ENCODE measurements at regions not wholly inside any gene's neighbourhood (a gene's known extent, or its start where the extent isn't known, plus 50 kb on each side); places are given as distances from the start of the nearest gene placed in this dataset.

DNA sequence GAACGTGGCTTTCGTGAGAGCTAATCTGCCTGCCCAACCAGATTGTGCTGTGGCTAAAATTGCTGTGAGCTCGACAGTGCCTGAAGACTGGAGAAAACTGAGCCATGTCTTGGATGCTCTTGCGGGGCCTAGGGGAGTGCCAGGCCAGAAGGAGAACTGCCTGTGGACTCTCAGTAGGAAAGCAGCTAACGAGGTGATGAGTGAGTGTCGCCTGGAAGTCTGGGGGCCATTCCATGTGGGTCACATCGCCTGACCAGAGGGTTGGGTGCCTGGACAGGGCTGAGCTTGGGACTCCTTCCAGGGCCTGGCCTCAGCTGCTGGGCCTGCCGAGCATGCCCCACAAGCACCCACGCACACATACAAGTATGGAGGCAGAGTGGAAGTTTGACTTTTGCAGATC lies 166.5 kb downstream of the VEGFA start:
- TF ChIP-seq, protein P1, sequence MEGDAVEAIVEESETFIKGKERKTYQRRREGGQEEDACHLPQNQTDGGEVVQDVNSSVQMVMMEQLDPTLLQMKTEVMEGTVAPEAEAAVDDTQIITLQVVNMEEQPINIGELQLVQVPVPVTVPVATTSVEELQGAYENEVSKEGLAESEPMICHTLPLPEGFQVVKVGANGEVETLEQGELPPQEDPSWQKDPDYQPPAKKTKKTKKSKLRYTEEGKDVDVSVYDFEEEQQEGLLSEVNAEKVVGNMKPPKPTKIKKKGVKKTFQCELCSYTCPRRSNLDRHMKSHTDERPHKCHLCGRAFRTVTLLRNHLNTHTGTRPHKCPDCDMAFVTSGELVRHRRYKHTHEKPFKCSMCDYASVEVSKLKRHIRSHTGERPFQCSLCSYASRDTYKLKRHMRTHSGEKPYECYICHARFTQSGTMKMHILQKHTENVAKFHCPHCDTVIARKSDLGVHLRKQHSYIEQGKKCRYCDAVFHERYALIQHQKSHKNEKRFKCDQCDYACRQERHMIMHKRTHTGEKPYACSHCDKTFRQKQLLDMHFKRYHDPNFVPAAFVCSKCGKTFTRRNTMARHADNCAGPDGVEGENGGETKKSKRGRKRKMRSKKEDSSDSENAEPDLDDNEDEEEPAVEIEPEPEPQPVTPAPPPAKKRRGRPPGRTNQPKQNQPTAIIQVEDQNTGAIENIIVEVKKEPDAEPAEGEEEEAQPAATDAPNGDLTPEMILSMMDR (IDR thresholded peaks at IDR 0.05), result no peak

DNA sequence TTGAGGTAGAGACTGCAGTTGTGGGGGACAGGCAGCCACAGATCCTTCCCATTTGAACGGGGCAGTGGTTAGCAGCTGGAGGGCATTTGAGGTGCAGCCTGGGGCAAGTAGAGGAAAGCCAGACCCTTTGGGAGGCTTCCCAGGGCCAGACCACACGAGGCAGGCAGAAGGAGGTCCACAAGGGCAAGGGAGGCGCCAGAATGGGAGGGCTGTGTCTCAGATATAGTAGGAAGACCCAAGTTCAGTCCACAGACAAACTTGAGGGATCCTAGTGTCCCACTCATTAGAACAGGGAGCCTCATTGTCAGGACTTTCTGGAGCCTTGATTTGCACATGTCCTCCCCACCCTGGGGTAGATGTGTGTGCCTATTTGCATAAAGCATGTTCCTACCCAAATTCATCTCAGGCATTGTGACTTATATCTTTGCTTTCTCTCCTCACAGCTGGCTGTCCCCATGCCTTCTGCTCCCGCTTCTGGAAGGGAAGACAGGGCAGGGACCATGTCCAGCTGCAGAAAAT lies 166.0 kb downstream of the VEGFA start:
- TF ChIP-seq, protein P1 (IDR thresholded peaks at IDR 0.05), result no peak

DNA sequence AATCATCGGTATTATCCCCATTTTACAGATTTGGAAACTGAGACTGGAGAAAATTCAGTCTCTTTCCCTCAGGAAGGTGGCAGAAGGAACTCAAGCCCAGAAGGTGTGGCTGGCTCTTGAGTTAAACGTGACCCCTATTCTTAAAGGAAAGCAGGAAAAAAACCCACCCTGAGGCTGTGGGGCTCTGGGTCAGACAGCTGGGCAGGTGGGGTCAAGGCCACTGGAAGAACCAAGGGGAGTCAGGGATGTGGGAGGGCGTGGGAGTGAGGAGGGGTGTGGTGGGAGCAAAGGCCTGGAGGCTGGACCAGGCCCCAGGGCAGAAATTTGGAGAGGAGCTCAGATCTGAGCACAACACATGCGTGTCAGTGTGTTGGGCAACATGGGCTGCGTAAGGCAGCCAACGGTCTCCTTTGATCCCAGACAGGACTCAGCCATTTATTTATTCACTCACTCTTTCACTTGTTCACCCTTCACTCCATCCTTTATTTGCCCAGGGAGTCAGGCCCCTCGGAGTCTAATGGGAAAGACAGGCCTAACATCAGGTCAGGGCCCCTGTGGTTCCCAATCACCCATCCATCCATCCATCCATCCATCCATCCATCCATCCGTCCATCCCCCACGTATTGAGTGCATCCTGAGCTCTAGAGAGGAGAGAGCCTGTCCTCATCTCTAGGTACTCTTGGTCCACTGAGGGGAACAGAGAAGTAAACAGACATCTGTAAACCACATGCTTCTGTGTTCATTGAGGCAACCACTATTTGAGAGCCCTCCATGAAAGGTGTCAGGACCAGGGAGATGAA lies 165.0 kb downstream of the VEGFA start:
- TF ChIP-seq, protein P1 (IDR thresholded peaks at IDR 0.05), result no peak

DNA sequence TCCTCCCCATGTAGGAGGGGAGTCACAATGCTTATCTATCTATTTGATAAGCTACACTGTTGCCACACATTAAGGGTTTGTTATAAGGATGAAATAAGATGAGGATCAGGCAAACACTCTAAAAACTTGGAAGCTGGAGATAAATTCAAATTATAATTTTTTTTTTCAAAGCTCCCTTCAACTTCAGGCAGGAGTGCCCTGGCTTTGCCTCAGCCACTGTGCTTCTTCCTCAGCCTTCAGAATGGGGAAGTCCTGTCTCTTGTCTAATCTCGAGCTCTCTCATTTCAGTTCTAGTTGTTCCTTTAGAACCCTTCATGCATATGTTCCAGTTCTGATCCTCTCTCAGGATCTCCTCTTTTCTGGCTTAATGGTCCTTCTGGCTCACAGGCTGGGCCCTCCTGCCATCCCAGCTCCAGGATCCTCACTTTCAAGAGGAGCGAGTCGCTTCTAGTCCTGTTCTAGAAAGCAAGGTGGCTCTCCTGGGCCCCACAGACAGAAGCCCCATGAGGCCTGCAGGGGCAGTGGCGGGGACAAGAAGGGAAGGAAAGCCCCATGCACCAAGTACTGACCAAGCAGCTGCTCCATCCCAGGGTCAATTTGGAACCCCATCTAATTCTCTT lies 164.3 kb downstream of the VEGFA start:
- TF ChIP-seq, protein P1 (IDR thresholded peaks at IDR 0.05), result no peak

DNA sequence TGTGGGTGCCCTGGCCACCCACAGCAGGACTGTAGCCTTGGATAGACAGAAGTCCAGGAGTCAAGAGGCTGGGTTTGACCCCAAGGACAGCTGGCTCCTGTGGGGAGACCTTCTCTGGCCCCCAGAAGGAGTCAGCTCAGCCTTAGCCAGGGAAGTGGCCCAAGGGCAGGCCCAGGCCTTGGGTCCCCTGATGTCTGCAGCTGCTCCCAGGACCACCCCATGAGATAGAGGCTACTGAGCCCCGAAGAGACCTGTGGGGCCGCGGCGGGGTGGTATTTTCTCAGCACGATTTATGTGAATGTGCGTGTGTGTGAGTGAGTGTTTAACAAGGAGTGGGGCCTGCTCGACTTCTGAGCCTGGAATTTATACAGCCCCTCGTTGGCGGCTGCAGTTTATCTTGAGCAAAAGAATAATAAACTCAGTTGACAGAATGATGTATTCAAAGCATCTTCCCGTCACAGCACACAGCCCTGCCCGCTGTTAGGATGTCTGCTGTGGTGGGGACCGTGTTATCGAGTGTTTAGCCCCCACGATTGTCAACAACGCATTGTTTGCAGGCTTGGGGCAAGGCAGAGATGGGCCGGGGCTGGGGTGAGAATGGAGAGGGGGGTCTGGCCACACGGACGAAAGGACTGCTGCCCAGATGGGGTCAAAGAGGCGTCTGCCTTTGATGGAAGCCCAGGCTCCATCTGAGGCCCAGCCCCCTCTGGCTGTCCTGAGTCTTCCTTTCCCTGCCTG lies 163.3 kb downstream of the VEGFA start:
- TF ChIP-seq, protein P1 (IDR thresholded peaks at IDR 0.05), result no peak

DNA sequence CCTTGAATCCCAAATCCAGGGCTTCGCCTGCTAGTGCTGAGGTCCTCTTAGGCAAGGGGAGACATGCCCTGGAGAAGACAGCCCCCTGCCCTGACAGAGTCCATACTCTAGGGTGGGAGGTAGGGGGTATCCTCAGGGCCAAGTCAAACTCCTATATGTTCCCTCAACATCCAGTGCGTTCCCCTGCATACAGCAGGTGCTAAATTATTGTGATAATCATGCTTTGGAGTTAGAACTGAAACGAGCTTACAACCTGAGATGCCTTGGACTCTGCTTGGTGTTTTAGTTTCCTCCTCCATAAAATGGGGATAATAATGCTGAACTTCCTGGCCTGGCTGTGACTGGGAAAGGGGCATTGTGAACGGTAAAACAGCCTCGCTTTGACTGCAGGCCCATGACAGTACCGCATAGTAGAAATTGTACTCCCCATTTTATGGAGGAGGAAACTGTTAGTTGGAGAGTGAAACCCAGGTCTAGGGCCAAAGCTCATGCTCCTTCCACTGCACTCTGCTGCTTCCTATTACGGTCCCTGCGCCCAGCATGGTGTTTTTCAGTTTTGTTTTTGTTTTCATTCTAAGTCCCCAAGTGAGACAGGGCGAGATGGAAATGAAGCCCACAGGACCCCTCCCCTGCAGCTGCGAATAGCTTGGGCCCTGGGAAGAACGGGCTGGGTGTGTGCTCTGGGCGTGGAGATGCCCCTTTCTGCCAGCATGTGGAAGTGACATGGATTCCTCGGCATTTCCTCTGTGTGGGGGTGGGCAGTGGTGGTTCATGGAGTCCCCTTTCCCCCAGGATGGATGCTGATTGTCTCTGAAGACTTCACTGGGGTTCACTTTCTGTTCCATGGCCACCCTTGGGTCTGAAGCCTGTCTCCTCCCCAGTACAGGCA lies 162.5 kb downstream of the VEGFA start:
- TF ChIP-seq, protein P1 (IDR thresholded peaks at IDR 0.05), result no peak

DNA sequence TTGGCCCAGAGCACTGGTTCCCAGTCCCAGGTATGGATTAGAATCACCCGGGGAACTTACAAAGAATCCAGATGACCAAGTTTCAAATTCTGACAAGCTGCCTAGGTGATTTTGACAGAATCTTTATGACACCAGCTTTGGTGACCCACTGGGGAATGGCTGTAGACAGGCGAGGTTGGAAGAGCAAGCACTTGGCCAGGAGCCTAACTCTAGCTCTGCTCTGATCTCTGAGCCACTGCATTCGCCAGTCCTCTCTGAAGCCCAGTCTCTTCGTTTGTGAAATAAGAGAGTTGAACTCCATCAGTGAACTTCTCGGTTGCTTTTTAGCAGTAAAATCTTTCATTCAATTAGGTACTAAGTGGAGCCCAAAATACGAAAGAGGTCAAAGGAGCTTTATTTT lies 161.2 kb downstream of the VEGFA start:
- TF ChIP-seq, protein P1 (IDR thresholded peaks at IDR 0.05), result no peak

Measured in LNCAP (cell line).